PC-9 (cell line): ENCODE measurements at regions not wholly inside any gene's neighbourhood (a gene's known extent, or its start where the extent isn't known, plus 50 kb on each side); places are given as distances from the start of the nearest gene placed in this dataset.

Experiments
- BruUV-seq: library from RNA; stranded (reverse); fragments of 400-500 nt; replicated peaks from 2 replicates; lab custom pipeline; 2021; lab: Mats Ljungman, UMichigan
- CTCF ChIA-PET: fragments of 300-600 bp; sonication (Branson Sonifier 250); formaldehyde crosslinking; loops from one replicate; lab custom pipeline; 2022; ENCODE audit warnings: antibody characterized with exemption; lab: Charles Lee
- POLR2A ChIA-PET: fragments of 300-600 bp; sonication (Branson Sonifier 250); formaldehyde crosslinking; loops from one replicate; lab custom pipeline; 2022; ENCODE audit warnings: antibody characterized with exemption; ENCODE audit not compliant: unreplicated experiment; lab: Charles Lee
- DNase-seq, 2 experiments: peaks; one replicate each; pipeline versions ENCODE4 v3.0.0 to v3.0.0-alpha.2; 2015 to 2022; ENCODE audit warnings: mixed read lengths in 1 of 2
- H2AFZ ChIP-seq: fragments of 200-600 bp; sonication (generic); 2 replicates; pipeline ENCODE4 v1.8.1; 2017; ENCODE audit warnings: antibody characterized with exemption
- H3F3A ChIP-seq: fragments of 200-600 bp; sonication (generic); 2 replicates; pipeline ENCODE4 v1.8.1; 2017; ENCODE audit warnings: antibody characterized with exemption, mild to moderate bottlenecking, low read depth; ENCODE audit not compliant: insufficient read depth
- H3K27ac ChIP-seq: fragments of 200-600 bp; sonication (generic); 2 replicates; pipeline ENCODE4 v1.6.1; 2016; ENCODE audit warnings: mixed run types
- H3K27me3 ChIP-seq: fragments of 200-600 bp; sonication (generic); 2 replicates; pipeline ENCODE4 v1.6.1; 2016; ENCODE audit warnings: low read depth, mixed run types; ENCODE audit not compliant: insufficient read depth
- H3K36me3 ChIP-seq: fragments of 200-600 bp; sonication (generic); 2 replicates; pipeline ENCODE4 v1.6.1; 2016; ENCODE audit warnings: low read depth, mixed run types
- H3K4me1 ChIP-seq: fragments of 200-600 bp; sonication (generic); replicated peaks from 2 replicates; pipeline ENCODE4 v1.6.1; 2016; ENCODE audit warnings: mixed run types; ENCODE audit not compliant: insufficient read depth
- H3K4me2 ChIP-seq: fragments of 200-600 bp; sonication (generic); 2 replicates; pipeline ENCODE4 v1.6.1; 2017; ENCODE audit warnings: mixed run types
- H3K4me3 ChIP-seq: fragments of 200-600 bp; sonication (generic); 2 replicates; pipeline ENCODE4 v1.6.1; 2016; ENCODE audit warnings: mixed run types
- H3K79me2 ChIP-seq: fragments of 200-600 bp; sonication (generic); 2 replicates; pipeline ENCODE4 v1.6.1; 2017; ENCODE audit warnings: low read depth, mixed run types
- H3K9me2 ChIP-seq: fragments of 200-600 bp; sonication (generic); 2 replicates; pipeline ENCODE4 v1.8.1; 2017; ENCODE audit warnings: mild to moderate bottlenecking; ENCODE audit not compliant: insufficient read depth
- H3K9me3 ChIP-seq: fragments of 200-600 bp; sonication (generic); 2 replicates; pipeline ENCODE4 v1.8.1; 2016; ENCODE audit warnings: low read depth; ENCODE audit not compliant: insufficient read depth
- H4K20me1 ChIP-seq: fragments of 200-600 bp; sonication (generic); 2 replicates; pipeline ENCODE4 v1.8.1; 2017; ENCODE audit not compliant: insufficient read depth
- EZH2 ChIP-seq: fragments of 200-600 bp; sonication (generic); IDR thresholded peaks from 2 replicates; pipeline ENCODE4 v1.8.0; 2017; ENCODE audit warnings: antibody characterized with exemption, low read depth
- intact Hi-C: fragments of 100-400 bp; cut with micrococcal nuclease; formaldehyde crosslinking; loops from one replicate; pipeline ENCODE4 v1.10.0; 2022; ENCODE audit not compliant: unreplicated experiment
- TF ChIP-seq, protein P1 (sequence below): fragments of 200-600 bp; sonication (generic); conservative IDR thresholded peaks from 2 replicates; pipeline ENCODE4 v1.6.1; 2017; ENCODE audit warnings: mixed run types, antibody characterized with exemption, mild to moderate bottlenecking, moderate library complexity

DNA sequence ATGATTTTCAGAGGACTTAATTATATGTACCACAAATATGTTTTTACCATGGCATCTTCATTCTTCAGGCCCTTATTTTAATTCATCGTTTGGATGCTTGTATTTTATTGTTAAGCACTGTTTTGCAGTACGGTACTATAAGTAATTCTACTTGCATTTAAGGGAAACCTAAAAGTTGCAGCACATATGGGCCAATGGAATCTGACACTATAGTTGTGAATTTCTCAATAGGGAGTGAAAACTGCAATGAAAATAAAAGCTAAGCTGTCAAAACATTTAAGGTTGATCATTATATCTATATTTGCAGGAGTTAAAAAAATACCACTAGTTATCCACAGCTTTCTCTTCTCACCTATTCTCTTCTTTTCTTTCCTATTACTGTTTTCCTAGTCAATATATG is 1071.8 kb downstream of the MAT2B start:
- Histone ChIP-seq H3K9me3 (no peaks in the 10 kb centered on the region), H4K20me1 (no peaks in the 10 kb centered on the region), H3K4me1 (no peaks in the 10 kb centered on the region), H3K4me3 (no peak overlapping the region), H3K36me3 (no peaks in the 10 kb centered on the region), H3F3A (no peaks in the 10 kb centered on the region), H3K4me2 (no peak overlapping the region), H3K27ac (no peak overlapping the region), H3K9me2 (no peaks in the 10 kb centered on the region), H3K27me3 (no peaks in the 10 kb centered on the region), H3K79me2 (no peaks in the 10 kb centered on the region), H2AFZ (no peak overlapping the region)
- no TSS peak for BruUV-seq
- CTCF ChIA-PET, result no interaction called here
- POLR2A ChIA-PET, result no interaction called here
- intact Hi-C loops, result no loop called here
- TF ChIP-seq, protein P1, sequence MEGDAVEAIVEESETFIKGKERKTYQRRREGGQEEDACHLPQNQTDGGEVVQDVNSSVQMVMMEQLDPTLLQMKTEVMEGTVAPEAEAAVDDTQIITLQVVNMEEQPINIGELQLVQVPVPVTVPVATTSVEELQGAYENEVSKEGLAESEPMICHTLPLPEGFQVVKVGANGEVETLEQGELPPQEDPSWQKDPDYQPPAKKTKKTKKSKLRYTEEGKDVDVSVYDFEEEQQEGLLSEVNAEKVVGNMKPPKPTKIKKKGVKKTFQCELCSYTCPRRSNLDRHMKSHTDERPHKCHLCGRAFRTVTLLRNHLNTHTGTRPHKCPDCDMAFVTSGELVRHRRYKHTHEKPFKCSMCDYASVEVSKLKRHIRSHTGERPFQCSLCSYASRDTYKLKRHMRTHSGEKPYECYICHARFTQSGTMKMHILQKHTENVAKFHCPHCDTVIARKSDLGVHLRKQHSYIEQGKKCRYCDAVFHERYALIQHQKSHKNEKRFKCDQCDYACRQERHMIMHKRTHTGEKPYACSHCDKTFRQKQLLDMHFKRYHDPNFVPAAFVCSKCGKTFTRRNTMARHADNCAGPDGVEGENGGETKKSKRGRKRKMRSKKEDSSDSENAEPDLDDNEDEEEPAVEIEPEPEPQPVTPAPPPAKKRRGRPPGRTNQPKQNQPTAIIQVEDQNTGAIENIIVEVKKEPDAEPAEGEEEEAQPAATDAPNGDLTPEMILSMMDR, result no peak
- TF ChIP-seq EZH2, result no peak
- DNase-seq, result no peak

DNA sequence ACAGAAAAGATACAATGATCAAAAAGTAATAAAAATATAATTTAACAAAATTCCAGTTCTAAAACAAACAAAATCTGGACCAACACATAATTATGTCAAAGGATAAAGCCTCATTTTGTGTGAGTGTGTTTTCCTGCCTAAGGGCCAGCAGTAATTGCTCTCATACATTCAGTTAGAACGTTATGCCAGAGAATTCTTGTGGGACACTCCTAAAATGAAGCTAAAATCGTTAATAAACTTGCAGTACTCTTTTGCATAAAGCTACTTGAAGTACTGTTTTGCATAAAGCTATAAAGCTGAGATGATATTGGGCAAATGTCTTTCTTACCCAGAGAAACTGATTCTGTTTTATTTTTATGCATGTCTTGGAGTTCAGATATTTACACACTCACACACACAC is 1072.3 kb downstream of the MAT2B start:
- POLR2A ChIA-PET, result no interaction called here
- no peak for DNase-seq
- H3K4me2 ChIP-seq, result no peak overlapping the region
- no peaks in the 10 kb centered on the region for H3K9me2 ChIP-seq
- H3K4me3 ChIP-seq, result no peak overlapping the region
- no TSS peak for BruUV-seq
- no peaks in the 10 kb centered on the region for H3K79me2 ChIP-seq
- no peaks in the 10 kb centered on the region for H4K20me1 ChIP-seq
- H3K27ac ChIP-seq, result no peak overlapping the region
- no peak for TF ChIP-seq EZH2
- TF ChIP-seq, protein P1, result no peak
- no peaks in the 10 kb centered on the region for H3F3A ChIP-seq
- no peaks in the 10 kb centered on the region for H3K27me3 ChIP-seq
- H3K4me1 ChIP-seq, result no peaks in the 10 kb centered on the region
- CTCF ChIA-PET, result no interaction called here
- intact Hi-C loops, result no loop called here
- no peaks in the 10 kb centered on the region for H3K36me3 ChIP-seq
- no peaks in the 10 kb centered on the region for H3K9me3 ChIP-seq
- no peak overlapping the region for H2AFZ ChIP-seq

DNA sequence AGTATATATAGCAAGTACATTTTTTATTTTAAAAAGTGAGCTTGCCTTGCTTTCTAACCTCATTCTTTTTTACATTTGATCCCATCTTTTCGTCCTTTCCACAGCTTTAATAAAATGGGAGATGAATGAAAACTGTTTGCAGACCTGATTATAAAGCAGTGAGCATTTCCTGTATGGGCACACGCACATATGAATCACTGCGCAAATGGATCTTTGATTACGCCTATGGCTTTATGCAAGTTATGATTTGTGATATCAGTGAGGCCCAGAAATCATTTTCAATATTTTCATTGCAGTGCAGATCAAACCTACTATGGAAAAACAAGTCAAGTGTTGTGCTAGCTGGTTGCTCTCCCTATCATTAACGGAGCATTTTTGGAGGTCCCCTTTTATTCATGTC is 1073.0 kb downstream of the MAT2B start:
- H3K27ac ChIP-seq, result no peak overlapping the region
- no peaks in the 10 kb centered on the region for H4K20me1 ChIP-seq
- H3K4me2 ChIP-seq, result no peak overlapping the region
- no peaks in the 10 kb centered on the region for H3K79me2 ChIP-seq
- H3F3A ChIP-seq, result no peaks in the 10 kb centered on the region
- H3K9me3 ChIP-seq, result no peaks in the 10 kb centered on the region
- H3K4me1 ChIP-seq, result no peaks in the 10 kb centered on the region
- TF ChIP-seq, protein P1, result no peak
- no peak for TF ChIP-seq EZH2
- H3K9me2 ChIP-seq, result no peaks in the 10 kb centered on the region
- H3K4me3 ChIP-seq, result no peak overlapping the region
- no peak overlapping the region for H2AFZ ChIP-seq
- intact Hi-C loops, result no loop called here
- POLR2A ChIA-PET, result no interaction called here
- DNase-seq, result no peak
- no peaks in the 10 kb centered on the region for H3K36me3 ChIP-seq
- CTCF ChIA-PET, result no interaction called here
- H3K27me3 ChIP-seq, result no peaks in the 10 kb centered on the region
- BruUV-seq, result no TSS peak
